BLaER1 (cell line): ENCODE measurements at regions not wholly inside any gene's neighbourhood (a gene's known extent, or its start where the extent isn't known, plus 50 kb on each side); places are given as distances from the start of the nearest gene placed in this dataset.
"Not testable (repeated sequence)": the region's sequence is repeated elsewhere in the genome, so short reads cannot be mapped to it uniquely, and the experiment has no call there.

ENCODE experiments used
- H3K27ac ChIP-seq: shearing (Covaris generic); formaldehyde crosslinking; 2 replicates; pipeline ENCODE4 v1.8.1; 2022
- H3K27me3 ChIP-seq: shearing (Covaris generic); formaldehyde crosslinking; 2 replicates; pipeline ENCODE4 v1.8.1; 2022
- H3K36me3 ChIP-seq: shearing (Covaris generic); formaldehyde crosslinking; 2 replicates; pipeline ENCODE4 v1.8.1; 2022
- H3K4me1 ChIP-seq: shearing (Covaris generic); formaldehyde crosslinking; 2 replicates; pipeline ENCODE4 v1.8.1; 2022
- H3K4me2 ChIP-seq: shearing (Covaris generic); formaldehyde crosslinking; 2 replicates; pipeline ENCODE4 v1.8.1; 2022
- H3K4me3 ChIP-seq: shearing (Covaris generic); formaldehyde crosslinking; 2 replicates; pipeline ENCODE4 v1.8.1; 2022
- H3K9ac ChIP-seq: shearing (Covaris generic); formaldehyde crosslinking; 2 replicates; pipeline ENCODE4 v1.8.1; 2022
- H3K9me3 ChIP-seq: shearing (Covaris generic); formaldehyde crosslinking; 2 replicates; pipeline ENCODE4 v1.8.1; 2022
- H4K20me1 ChIP-seq: shearing (Covaris generic); formaldehyde crosslinking; 2 replicates; pipeline ENCODE4 v1.8.1; 2022
- Cebpa-rat ChIP-seq: shearing (Covaris generic); IDR thresholded peaks from 2 replicates; pipeline ENCODE4 v1.8.1; 2022

DNA sequence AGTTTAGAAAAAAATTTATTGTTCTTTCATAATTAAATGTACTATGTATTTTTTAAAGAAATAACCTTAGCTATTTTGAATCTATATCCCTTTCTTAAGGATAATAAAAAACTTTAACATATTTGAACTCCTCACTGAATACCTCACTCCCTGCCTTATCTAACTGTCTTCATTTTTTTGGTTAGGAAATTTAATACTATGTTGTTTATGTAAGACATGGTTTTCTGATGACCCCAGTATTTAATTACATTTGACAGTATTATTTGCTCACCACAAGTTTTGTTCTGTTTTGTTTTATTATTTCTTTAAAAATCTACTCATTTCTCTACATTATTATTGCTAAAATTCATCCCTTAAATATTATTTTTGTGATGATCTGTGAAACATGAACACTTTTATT is 394.4 kb upstream of the ADGRB3 start:
- Histone ChIP-seq H4K20me1 (no peaks in the 10 kb centered on the region), H3K27me3 (no peaks in the 10 kb centered on the region), H3K9me3 (no peaks in the 10 kb centered on the region), H3K36me3 (no peaks in the 10 kb centered on the region), H3K4me2 (no peak overlapping the region), H3K9ac (no peak overlapping the region), H3K4me3 (no peak overlapping the region), H3K27ac (no peak overlapping the region), H3K4me1 (no peaks in the 10 kb centered on the region)
- no peak for TF ChIP-seq Cebpa-rat

DNA sequence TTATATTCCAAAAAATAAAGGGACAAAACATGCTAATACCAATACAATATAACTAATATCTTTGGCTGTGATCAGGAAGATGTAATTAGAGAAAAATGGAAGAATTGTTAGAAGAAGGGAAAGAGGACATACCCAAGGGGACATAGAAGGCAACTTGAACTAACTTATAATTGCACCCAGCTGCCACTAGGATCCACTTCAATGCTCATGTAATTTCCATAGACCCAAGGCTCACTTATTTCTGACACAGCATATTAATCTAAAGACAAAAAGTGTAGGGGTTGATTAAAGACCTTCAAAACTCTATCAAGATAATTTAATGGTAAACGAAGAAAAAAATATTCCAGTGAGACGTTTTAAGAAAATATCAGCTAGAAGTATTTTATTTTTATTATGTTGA is 396.0 kb upstream of the ADGRB3 start:
- no peaks in the 10 kb centered on the region for H3K27me3 ChIP-seq
- H3K4me1 ChIP-seq = no peaks in the 10 kb centered on the region
- no peaks in the 10 kb centered on the region for H3K36me3 ChIP-seq
- no peak overlapping the region for H3K9ac ChIP-seq
- H4K20me1 ChIP-seq = no peaks in the 10 kb centered on the region
- H3K4me3 ChIP-seq = no peak overlapping the region
- TF ChIP-seq Cebpa-rat = no peak
- H3K9me3 ChIP-seq = no peaks in the 10 kb centered on the region
- H3K27ac ChIP-seq = no peak overlapping the region
- H3K4me2 ChIP-seq = no peak overlapping the region

DNA sequence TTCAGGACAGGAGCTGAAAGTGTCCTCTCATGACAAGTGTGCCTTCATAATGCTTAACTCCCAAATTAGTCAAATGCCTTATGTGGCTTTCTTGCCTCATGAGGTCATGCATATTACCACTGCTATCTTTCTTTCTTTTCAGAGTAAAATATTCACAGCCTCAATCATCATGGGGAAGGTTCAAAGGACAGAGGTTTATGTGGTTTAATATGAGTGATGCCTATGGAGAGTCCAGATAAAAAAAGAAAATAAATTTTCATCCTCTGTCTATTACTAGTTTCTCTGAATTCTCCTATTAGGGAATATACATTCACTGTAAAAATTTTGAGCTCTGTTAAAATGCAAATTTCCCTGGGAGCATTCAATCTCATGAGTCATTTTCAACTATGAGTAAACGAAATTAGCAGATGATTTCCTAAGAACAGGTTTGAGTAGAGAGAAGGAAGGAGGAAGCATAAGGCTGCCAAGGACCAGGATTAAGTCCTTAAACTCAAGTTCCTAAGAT is 396.9 kb upstream of the ADGRB3 start:
- Histone ChIP-seq H4K20me1 (no peaks in the 10 kb centered on the region), H3K4me2 (no peak overlapping the region), H3K9ac (no peak overlapping the region), H3K4me1 (no peaks in the 10 kb centered on the region), H3K27me3 (no peaks in the 10 kb centered on the region), H3K36me3 (no peaks in the 10 kb centered on the region), H3K4me3 (no peak overlapping the region), H3K9me3 (no peaks in the 10 kb centered on the region), H3K27ac (no peak overlapping the region)
- TF ChIP-seq Cebpa-rat = no peak

DNA sequence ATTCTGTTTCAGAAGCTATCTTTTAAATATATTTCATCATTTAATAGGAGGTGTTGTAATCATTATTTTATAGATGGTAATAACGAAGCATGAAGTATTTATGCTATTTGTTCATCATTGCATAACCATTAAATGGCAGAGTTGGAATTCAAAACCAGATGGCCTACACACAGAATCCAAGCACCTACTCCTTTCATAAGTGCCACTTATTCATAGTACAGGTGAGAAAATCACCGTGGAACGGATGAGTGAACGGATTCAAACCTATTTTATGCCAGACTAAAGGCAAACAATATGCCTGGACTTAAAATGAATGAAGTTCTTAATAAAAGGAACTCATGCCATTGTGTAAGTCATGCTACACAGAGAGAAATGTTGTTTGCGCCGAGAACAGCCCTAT is 397.9 kb upstream of the ADGRB3 start:
- Histone ChIP-seq H3K9me3 (no peaks in the 10 kb centered on the region), H3K27ac (no peak overlapping the region), H3K9ac (no peak overlapping the region), H3K4me2 (no peak overlapping the region), H4K20me1 (no peaks in the 10 kb centered on the region), H3K27me3 (no peaks in the 10 kb centered on the region), H3K4me1 (no peaks in the 10 kb centered on the region), H3K36me3 (no peaks in the 10 kb centered on the region), H3K4me3 (no peak overlapping the region)
- TF ChIP-seq Cebpa-rat = no peak

DNA sequence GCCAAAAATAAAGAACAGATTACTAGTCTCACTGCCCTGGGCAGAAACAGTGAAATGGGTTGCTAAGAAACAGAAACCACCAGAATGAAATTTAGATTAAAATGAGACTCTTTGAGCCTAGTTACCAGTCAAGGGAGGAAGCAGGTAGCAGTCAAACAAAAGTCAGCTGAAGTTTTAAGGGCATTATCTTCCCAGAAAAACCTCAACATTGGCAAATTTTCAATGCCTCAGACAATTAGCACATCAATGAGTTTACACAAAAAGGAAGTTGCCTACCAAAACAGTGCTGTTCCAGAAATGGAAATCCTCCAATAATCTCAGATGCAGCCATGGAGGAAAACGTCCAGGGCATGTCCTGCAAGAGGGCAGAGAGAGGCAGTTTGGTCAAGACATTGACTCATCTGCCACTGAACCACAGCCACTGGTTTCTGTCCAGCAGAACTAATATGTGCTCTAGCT is 399.7 kb upstream of the ADGRB3 start:
- H3K27ac ChIP-seq = no peak overlapping the region
- H3K9me3 ChIP-seq = no peaks in the 10 kb centered on the region
- H4K20me1 ChIP-seq = no peaks in the 10 kb centered on the region
- no peak overlapping the region for H3K4me3 ChIP-seq
- H3K4me1 ChIP-seq = no peaks in the 10 kb centered on the region
- no peak overlapping the region for H3K9ac ChIP-seq
- H3K27me3 ChIP-seq = no peaks in the 10 kb centered on the region
- no peaks in the 10 kb centered on the region for H3K36me3 ChIP-seq
- no peak for TF ChIP-seq Cebpa-rat
- no peak overlapping the region for H3K4me2 ChIP-seq

DNA sequence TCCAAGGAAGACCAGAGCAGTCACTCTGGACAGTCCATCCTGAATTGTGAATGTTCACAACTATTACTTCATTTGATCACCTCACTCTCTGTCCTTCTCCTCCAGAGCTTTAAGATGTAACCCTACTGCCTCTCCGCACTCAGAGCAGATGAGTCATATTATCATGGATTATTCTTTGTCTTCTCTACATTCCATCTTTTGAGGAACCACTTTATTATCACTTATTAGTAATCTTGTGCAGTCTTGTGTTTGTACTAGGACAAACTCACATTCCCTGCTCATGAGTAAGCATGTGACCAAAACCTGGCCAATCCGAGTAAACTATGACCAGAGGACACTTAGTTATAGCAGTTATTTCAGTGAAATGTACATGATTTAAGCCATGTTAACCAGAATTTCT is 401.5 kb upstream of the ADGRB3 start:
- H4K20me1 ChIP-seq = no peaks in the 10 kb centered on the region
- no peak for TF ChIP-seq Cebpa-rat
- H3K4me1 ChIP-seq = no peaks in the 10 kb centered on the region
- no peak overlapping the region for H3K9ac ChIP-seq
- H3K9me3 ChIP-seq = no peaks in the 10 kb centered on the region
- H3K27ac ChIP-seq = no peak overlapping the region
- no peaks in the 10 kb centered on the region for H3K27me3 ChIP-seq
- H3K4me2 ChIP-seq = no peak overlapping the region
- H3K4me3 ChIP-seq = no peak overlapping the region
- H3K36me3 ChIP-seq = no peaks in the 10 kb centered on the region

DNA sequence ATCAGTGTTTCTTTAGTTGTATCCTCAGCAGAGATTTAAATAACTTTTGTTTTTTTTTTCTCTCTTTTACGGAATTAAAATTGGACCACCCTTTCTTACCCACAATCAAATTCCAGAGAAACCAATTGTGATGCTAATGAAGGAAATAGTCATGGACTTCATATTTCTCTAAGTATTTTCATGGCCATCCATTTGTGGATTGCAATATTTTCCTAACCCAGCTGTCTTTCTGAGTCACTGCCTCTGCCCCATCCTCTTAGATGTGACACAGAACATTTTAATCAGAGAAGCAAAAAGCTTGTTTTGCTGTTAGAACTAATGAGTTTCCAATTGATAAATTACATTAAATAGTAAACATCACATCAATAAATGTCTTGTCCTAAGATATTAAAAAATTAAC is 405.5 kb upstream of the ADGRB3 start:
- H3K27ac ChIP-seq = no peak overlapping the region
- no peak for TF ChIP-seq Cebpa-rat
- no peaks in the 10 kb centered on the region for H3K9me3 ChIP-seq
- H3K27me3 ChIP-seq = no peaks in the 10 kb centered on the region
- no peak overlapping the region for H3K4me2 ChIP-seq
- H3K4me3 ChIP-seq = no peak overlapping the region
- no peaks in the 10 kb centered on the region for H3K4me1 ChIP-seq
- H4K20me1 ChIP-seq = no peaks in the 10 kb centered on the region
- H3K36me3 ChIP-seq = no peaks in the 10 kb centered on the region
- no peak overlapping the region for H3K9ac ChIP-seq

DNA sequence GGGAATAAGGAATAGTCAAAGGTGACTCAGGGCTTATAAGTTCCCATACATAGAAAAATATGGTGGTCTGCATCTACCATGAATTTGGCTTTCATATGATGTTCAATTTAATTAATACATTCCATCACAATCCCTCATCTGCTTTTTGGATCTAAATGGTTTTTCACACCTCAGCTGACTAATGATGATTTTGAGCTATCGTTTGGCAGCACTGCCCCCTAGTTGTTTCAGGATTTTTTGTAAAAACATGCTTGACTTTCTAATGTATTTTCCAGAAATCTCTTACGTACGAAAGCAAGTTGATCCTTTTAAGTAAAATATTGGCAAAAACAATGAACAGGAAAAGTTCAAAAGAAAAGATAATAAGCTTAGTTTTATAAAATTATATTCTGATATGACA is 408.6 kb upstream of the ADGRB3 start:
- H3K4me2 ChIP-seq = no peak overlapping the region
- H3K27me3 ChIP-seq = no peaks in the 10 kb centered on the region
- TF ChIP-seq Cebpa-rat = no peak

DNA sequence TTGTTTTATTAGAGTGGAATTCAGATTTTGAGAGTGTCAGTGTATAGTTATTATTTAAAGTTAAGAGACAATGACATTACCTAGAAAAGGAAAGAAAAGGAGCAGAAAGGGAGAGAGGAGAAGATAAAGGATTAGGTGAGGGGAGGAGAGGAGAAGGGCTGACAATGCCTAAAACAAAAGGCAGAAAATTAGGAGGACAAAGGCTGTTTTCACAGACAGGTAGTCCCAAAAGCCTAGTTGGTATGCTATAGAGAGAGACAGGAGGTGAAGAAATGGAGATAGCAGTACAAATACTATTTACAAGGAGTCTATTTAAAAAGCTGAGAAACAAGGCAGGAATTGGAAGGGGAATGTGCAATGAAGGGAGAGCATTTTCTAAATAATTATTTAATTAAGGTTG is 409.4 kb upstream of the ADGRB3 start:
- no peak overlapping the region for H3K4me2 ChIP-seq

More for the DNA sequence above, 408.6 kb upstream of the ADGRB3 start:
- Histone ChIP-seq H3K27ac (no peak overlapping the region), H3K9me3 (no peaks in the 10 kb centered on the region), H3K4me3 (no peak overlapping the region), H3K4me1 (no peaks in the 10 kb centered on the region), H4K20me1 (no peaks in the 10 kb centered on the region), H3K9ac (no peak overlapping the region), H3K36me3 (no peaks in the 10 kb centered on the region)

DNA sequence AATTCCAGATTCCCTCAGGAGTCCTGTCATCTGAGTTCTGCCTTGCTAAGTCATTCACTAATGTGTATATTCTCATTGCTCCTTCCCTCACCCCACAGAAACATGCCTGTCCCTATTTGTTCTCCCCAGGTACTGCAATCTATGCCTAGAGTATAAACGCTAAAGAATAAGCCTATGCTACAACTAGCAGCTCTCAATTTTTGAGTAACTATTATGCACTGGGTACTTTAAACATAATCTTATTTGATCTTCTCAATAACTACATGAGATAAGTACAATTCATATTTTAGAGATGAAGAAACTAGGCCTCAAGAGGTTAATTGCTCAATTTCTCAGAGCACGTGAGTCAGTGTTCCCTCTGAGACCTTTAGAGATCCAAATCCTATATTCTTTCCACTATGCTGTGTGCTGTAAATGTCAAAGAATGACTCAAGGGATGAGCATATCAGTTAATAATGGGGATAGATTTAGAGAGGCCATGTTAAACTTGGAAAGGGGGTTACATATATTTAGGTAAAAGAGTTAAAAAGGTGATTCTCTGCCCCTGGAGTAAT is 423.8 kb upstream of the ADGRB3 start:
- Histone ChIP-seq H3K27me3 (no peaks in the 10 kb centered on the region), H4K20me1 (no peaks in the 10 kb centered on the region), H3K4me2 (no peak overlapping the region), H3K9me3 (peaks cover 10% of the 10 kb centered on the region; the same call in 1 of the 2 replicates), H3K9ac (no peak overlapping the region), H3K4me3 (no peak overlapping the region), H3K27ac (no peak overlapping the region), H3K4me1 (no peaks in the 10 kb centered on the region), H3K36me3 (no peaks in the 10 kb centered on the region)
- TF ChIP-seq Cebpa-rat = no peak

More for the DNA sequence above, 409.4 kb upstream of the ADGRB3 start:
- H3K27ac ChIP-seq = no peak overlapping the region
- H3K9me3 ChIP-seq = no peaks in the 10 kb centered on the region
- no peaks in the 10 kb centered on the region for H3K27me3 ChIP-seq
- H3K4me1 ChIP-seq = no peaks in the 10 kb centered on the region
- no peaks in the 10 kb centered on the region for H3K36me3 ChIP-seq
- no peak overlapping the region for H3K4me3 ChIP-seq
- H3K9ac ChIP-seq = no peak overlapping the region
- no peaks in the 10 kb centered on the region for H4K20me1 ChIP-seq
- TF ChIP-seq Cebpa-rat = no peak

DNA sequence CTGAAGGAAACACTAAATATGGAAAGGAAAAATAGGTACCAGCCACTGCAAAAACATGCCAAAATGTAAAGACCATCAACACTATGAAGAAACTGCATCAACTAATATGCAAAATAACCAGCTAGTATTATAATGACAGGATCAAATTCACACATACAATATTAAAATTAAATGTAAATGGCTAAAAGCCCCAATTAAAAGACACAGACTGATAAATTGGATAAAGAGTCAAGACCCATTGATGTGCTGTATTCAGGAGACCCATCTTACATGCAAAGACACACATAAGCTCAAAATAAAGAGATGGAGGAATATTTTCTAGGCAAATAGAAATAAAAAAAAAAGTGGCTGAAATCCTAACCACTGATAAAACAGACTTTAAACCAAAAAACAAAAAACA is 427.5 kb upstream of the ADGRB3 start:
- not testable (repeated sequence) for H3K36me3 ChIP-seq, H3K27ac ChIP-seq, H4K20me1 ChIP-seq, H3K9me3 ChIP-seq, H3K4me1 ChIP-seq, H3K4me3 ChIP-seq, H3K27me3 ChIP-seq, H3K9ac ChIP-seq, H3K4me2 ChIP-seq
